DOHH2 (cell line): ENCODE measurements at regions not wholly inside any gene's neighbourhood (a gene's known extent, or its start where the extent isn't known, plus 50 kb on each side); places are given as distances from the start of the nearest gene placed in this dataset.

ENCODE experiments used
- EZH2phosphoT487 ChIP-seq: fragments of 200-600 bp; sonication (generic); IDR thresholded peaks from 2 replicates; pipeline ENCODE4 v1.6.1; 2017; ENCODE audit warnings: borderline replicate concordance, mild to moderate bottlenecking, antibody characterized with exemption, low read length, moderate library complexity, mixed read lengths
- TF ChIP-seq, protein P1 (sequence below): fragments of 200-600 bp; sonication (generic); IDR thresholded peaks from one replicate; pipeline ENCODE4 v1.5.1; 2014; ENCODE audit warnings: antibody characterized with exemption, mild to moderate bottlenecking, low read depth, low read length; ENCODE audit not compliant: poor library complexity, severe bottlenecking

DNA sequence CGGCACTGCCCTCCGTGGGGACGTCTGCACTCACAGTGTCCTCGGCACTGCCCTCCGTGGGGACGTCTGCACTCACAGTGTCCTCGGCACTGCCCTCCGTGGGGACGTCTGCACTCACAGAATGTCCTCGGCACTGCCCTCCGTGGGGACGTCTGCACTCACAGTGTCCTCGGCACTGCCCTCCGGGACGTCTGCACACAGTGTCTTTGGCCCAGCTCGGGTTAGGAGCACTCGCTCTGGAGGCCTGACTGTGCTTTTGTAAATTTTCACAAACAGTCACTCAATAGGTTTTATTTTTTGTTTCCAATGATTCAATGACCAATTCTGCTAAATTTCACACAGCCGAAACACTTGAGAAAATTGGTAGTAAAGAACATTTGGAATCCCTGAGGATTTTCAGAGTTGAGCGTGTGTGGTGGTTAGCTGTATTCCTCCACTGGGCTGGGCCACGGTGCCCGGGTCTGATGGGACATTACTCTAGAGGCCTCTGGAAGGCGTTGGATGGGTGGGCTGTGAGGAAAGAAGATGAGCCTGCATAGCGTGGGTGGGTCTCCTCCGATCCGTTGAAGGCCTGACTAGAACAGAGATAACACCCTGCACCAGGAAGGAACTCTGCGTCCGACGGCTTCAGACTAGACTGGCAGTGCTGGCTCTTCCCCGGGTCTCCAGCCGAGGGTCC lies 134.8 kb downstream of the RTP5 start:
- TF ChIP-seq EZH2phosphoT487: no peak
- TF ChIP-seq, protein P1, sequence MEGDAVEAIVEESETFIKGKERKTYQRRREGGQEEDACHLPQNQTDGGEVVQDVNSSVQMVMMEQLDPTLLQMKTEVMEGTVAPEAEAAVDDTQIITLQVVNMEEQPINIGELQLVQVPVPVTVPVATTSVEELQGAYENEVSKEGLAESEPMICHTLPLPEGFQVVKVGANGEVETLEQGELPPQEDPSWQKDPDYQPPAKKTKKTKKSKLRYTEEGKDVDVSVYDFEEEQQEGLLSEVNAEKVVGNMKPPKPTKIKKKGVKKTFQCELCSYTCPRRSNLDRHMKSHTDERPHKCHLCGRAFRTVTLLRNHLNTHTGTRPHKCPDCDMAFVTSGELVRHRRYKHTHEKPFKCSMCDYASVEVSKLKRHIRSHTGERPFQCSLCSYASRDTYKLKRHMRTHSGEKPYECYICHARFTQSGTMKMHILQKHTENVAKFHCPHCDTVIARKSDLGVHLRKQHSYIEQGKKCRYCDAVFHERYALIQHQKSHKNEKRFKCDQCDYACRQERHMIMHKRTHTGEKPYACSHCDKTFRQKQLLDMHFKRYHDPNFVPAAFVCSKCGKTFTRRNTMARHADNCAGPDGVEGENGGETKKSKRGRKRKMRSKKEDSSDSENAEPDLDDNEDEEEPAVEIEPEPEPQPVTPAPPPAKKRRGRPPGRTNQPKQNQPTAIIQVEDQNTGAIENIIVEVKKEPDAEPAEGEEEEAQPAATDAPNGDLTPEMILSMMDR: no peak
